ENCODE measurements at regions not wholly inside any gene's neighbourhood (a gene's known extent, or its start where the extent isn't known, plus 50 kb on each side); places are given as distances from the start of the nearest gene placed in this dataset.
"Not testable (repeated sequence)": the region's sequence is repeated elsewhere in the genome, so short reads cannot be mapped to it uniquely, and the experiment has no call there.

- DNase-seq = not testable (repeated sequence)
These were observed 384.7 kb upstream of the DEPDC1 start for GRCh38 chr1:68881330-68882194.

GRCh38 chr1:68889471-68889870 is 392.6 kb upstream of the DEPDC1 start:
- DNase-seq = no peak

GRCh38 chr1:68890736-68891135 is 393.9 kb upstream of the DEPDC1 start:
- DNase-seq = no peak

DNA sequence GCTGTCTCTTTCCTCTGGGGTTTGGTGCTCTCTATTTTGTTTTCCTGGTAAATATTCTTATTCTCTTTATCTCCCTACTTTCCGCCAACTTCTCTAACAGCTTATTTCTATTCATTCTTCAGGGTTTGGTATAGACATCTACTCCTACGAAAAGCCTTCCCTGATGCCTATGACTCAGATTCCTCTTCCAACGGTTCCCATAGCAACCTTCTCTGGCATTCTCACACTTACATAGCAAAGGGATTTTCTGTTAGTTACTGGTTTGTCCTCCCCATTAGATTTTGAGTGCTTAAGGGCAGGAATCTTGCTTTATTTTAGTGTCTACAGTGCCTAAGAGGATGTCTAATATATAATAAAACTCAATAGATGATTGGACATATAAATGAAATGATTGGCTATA is 407.6 kb upstream of the DEPDC1 start:
- no peak for DNase-seq

GRCh38 chr1:68906431-68906830 is 409.5 kb upstream of the DEPDC1 start:
- no peak for DNase-seq

DNA sequence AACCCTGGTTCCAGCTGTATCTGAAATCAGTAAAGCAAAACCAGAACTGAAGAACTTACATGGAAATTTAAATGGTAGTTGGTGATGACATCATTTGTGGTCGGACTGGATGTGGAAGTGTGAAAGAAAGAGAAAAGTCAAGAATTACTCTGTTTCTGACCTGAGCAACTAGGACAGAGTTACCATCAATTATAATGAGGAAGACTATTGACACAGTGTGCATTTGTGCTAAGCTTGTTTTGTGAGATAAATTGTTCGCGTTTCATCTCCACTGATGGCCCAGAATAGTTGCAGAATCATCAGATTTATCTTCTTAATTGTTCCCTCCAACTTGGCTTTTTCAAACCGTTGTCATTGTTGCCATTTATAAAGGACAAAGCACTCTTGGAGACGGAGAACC is 410.6 kb upstream of the DEPDC1 start:
- DNase-seq = no peak

DNA sequence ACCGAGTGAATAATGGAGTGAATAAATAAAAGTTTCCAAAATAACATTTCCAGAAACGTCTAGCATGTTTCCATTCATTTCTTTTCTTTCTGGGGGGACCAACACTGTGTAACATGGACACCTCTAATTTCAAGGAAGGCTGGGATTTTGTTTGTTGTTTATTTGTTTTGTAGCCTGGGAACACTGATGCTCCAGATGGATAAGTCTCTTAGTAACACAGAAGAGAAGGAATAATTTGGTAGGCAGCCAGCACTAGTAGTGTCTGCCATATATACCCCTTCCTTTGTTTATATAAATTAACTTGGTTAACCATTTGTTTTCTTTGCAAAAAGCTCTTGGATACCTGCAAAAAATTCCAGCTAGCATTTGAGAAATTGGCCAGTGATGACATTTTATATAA is 411.4 kb upstream of the DEPDC1 start:
- no peak for DNase-seq

GRCh38 chr1:68916221-68916902 is 419.5 kb upstream of the DEPDC1 start:
- no peak for DNase-seq

DNA sequence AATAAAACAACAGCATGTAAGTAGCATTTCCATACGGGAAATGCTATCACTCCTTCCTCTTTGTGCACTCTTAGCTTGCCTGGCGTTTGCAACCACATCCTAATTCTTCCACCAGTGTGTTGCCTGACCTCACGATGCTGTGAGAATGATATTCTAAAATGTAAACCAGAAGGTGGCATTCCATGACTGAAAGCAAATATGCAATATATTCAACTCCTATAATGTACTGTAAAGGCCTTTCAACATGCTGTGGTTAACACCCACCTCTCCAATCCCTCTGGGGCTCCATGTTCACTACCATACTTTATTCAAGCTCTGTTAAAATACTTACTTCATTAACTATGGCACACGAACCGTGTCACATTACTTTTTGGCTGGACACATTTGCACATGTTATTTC is 420.6 kb upstream of the DEPDC1 start:
- DNase-seq = no peak

DNA sequence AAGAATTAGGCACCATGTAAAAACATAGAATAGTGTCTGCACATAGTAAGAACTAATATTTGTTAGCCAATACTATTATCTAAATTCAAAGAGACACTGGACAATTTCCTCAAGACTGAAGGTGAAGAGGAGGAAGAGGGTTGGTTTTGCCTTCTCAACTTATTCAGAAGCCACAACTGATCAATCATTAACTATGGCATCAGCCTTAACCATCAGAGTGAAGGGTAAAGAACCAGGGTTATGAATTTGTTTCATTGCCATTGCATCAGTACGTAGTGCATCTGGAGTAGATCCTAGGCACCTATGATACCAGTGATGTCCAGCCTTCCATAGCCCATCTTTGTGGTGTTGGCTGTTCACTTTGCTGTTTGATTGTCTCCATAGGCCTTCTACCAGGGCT is 421.7 kb upstream of the DEPDC1 start:
- no peak for DNase-seq

DNA sequence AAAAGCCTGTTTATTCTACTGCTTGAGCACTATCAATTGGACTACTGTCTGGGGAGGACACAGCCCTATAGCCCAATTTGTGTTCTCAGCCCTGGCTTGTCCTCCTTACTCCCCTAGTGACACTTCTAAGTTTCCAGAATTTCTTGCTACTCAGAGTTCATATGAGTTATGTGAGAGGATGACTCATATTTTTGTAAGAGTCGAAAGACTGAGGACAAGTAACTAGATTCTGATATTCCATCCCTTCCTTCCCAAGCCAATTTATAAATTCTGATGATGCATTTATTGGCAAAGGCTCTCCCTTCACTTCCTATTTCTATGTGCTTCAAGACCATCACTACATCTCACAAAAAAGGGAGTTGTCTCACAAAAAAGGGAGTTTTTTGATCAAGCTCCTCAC is 422.2 kb upstream of the DEPDC1 start:
- no peak for DNase-seq

- not testable (repeated sequence) for DNase-seq
These were observed 426.7 kb upstream of the DEPDC1 start for GRCh38 chr1:68923475-68924088.

- no peak for DNase-seq
These were observed 433.2 kb upstream of the DEPDC1 start for GRCh38 chr1:68930101-68930500.

- no peak for DNase-seq
These were observed 439.6 kb upstream of the DEPDC1 start for GRCh38 chr1:68936530-68936929.

DNA sequence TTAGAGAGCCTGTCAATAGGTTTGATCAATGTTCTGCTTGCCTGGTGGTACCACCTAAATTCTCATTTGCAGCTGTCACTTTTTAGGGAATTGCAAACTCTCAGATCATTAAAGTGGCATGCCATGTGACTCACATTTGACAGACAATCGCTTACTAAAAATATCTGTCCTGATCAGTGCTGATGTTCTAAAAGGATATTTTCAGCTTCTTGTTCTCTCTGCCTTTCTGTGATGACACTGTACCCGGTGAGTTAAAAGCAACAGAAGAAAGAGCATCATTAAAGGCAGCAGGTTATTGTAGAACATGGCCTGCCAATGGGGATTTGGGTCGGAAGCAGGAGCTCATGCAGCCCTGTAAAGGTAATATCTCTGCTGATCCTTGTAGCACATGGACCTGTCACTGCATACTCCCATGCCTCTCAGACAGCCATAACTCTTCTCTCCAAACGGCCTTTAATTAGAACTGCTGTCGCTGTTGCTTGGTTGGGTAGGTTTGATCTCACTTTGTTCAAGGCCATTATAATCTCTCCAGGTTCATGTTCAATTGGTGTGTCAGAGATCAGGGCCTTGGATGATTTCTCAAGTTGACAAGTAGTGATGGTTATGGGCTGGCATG is 441.3 kb upstream of the DEPDC1 start:
- DNase-seq = no peak

GRCh38 chr1:68950036-68950435 is 453.2 kb upstream of the DEPDC1 start:
- DNase-seq = no peak

DNA sequence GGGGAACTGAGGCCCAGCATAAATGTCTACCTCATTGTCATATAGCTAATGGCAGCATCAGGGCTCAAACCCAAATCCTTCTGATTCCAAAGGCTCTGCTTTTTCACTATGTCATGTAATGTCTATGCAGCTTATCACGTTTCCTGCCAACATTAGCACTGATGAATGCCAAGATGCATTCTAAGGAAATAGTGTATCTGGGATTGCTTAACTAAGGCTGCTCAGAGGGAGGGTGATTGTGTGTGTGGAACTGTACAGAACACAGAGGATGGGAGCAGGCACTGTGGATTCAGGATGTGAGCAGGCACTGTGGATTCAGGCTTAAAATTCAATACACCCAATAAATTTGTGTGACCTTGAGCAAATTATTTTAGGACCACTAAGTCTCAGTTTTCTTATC is 456.4 kb upstream of the DEPDC1 start:
- no peak for DNase-seq

DNA sequence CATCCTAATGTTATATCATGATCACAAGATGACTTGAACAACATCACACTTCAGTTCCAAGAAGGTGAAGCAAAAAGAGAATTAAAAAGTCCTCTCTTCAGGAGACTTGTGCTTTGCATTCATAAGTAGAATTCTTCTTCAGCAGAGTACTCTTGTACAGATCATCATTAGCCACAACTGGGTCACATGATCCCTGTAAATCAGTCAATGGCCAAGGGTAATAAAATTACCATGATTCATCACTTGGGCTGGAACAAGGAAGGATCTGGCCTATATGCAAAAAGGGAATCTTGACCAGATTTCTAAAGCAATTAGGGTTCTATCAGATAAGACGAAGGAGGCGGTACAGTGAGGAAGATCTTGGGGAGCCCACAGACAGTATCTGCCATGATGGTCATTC is 458.0 kb upstream of the DEPDC1 start:
- DNase-seq = no peak

DNA sequence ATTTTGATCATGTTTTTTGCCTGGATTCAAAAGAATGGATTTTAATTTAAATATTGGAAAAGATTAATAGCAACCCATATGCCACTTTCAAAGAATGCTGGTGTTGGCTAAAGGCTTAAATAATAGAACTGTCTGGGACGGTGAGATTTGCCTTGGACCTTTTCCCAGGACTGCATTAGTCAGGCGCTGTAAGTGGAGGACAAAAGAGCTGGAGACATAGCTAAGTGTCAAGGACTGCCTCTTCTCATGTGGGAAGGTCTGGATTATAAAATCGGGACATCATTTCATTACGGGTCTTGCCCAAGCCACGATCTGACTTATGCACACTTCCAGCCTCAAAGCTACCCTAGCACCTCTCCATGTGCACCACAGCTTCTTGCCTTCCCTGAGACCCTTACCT is 458.5 kb upstream of the DEPDC1 start:
- no peak for DNase-seq

DNA sequence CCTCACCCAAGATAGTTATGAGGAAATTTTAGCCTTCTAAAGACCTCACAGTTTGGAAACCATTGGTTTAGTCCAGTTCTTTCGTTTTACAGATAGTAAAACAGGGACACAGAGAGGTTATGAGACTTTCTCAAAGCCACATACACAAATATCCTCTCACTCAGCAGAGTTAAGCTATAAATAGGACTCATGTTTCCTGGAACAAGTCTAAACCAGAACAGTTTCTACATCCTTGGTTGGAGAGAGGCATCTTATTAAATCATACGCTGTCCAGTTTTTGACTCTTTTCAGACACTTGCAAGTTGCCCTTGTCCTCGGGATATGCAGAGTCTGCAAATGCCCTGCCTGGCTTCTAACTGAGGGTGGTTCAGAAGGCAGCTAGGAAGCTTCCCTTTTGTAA is 462.1 kb upstream of the DEPDC1 start:
- DNase-seq = no peak

GRCh38 chr1:68959461-68960030 is 462.7 kb upstream of the DEPDC1 start:
- DNase-seq = no peak

GRCh38 chr1:68961143-68961542 is 464.3 kb upstream of the DEPDC1 start:
- DNase-seq = no peak

- no peak for DNase-seq
These were observed 466.5 kb upstream of the DEPDC1 start for GRCh38 chr1:68963353-68963752.
